Fibroblast of lung (primary cell): ENCODE measurements at regions not wholly inside any gene's neighbourhood (a gene's known extent, or its start where the extent isn't known, plus 50 kb on each side); places are given as distances from the start of the nearest gene placed in this dataset.

Source experiments
- CTCF ChIP-seq, 2 donors: IDR thresholded peaks in 1 of 2; conservative IDR thresholded peaks in 1 of 2; 1 replicate in 1 of 2; 2 replicates in 1 of 2; pipeline ENCODE4 v1.5.1; 2011 to 2012; ENCODE audit warnings: low read length in 2 of 2, control low read depth in 1 of 2, inconsistent platforms in 1 of 2, low read depth in 1 of 2, mild to moderate bottlenecking in 1 of 2
- EZH2 ChIP-seq: IDR thresholded peaks from 2 replicates; pipeline ENCODE4 v1.5.1; 2012; ENCODE audit warnings: low read length, control low read depth, mild to moderate bottlenecking; ENCODE audit errors: missing control alignments

- TF ChIP-seq CTCF (conservative IDR thresholded peaks at IDR 0.05 in 1 of 2, IDR thresholded peaks at IDR 0.05 in 1 of 2; ENCODE audit: low read depth in 1 of 2, low read length in 2 of 2) (no peak), EZH2 (no peak)
Measured at GRCh38 chr1:224486801-224487583, 52.4 kb upstream of the WDR26 start.
